ENCODE measurements at regions not wholly inside any gene's neighbourhood (a gene's known extent, or its start where the extent isn't known, plus 50 kb on each side); places are given as distances from the start of the nearest gene placed in this dataset.
A peak's percentile ranks its signal among the peaks of the same experiment; 100 is the strongest.
"Not testable (repeated sequence)": the region's sequence is repeated elsewhere in the genome, so short reads cannot be mapped to it uniquely, and the experiment has no call there.

GRCh38 chr12:93086288-93086727 lies 157.2 kb upstream of the EEA1 start:
- Mint-ChIP-seq H3K36me3 (no peaks in the 10 kb centered on the region), H3K4me3 (no peak overlapping the region), H3K4me1 (no peaks in the 10 kb centered on the region), H3K9me3 (no peaks in the 10 kb centered on the region), H3K27ac (no peak overlapping the region), H3K27me3 (ENCODE audit: low read depth in 3 of 3) (peaks cover 0 to 3% (median 1%) of the 10 kb centered on the region in 3 donors)
- no peak for DNase-seq

GRCh38 chr12:93087840-93088610 lies 158.9 kb upstream of the EEA1 start:
- Mint-ChIP-seq H3K27me3 (ENCODE audit: low read depth in 3 of 3) (peaks cover 0 to 3% (median 1%) of the 10 kb centered on the region in 3 donors), H3K36me3 (no peaks in the 10 kb centered on the region), H3K27ac (no peak overlapping the region), H3K9me3 (no peaks in the 10 kb centered on the region), H3K4me1 (no peaks in the 10 kb centered on the region), H3K4me3 (no peak overlapping the region)
- no peak for DNase-seq

GRCh38 chr12:93089805-93090569 lies 160.9 kb upstream of the EEA1 start:
- H3K27me3 Mint-ChIP-seq (ENCODE audit: low read depth in 3 of 3) = peaks cover 0 to 4% (median 2%) of the 10 kb centered on the region in 3 donors
- H3K9me3 Mint-ChIP-seq = no peaks in the 10 kb centered on the region
- H3K4me3 Mint-ChIP-seq = no peak overlapping the region
- H3K4me1 Mint-ChIP-seq = no peaks in the 10 kb centered on the region
- no peaks in the 10 kb centered on the region for H3K36me3 Mint-ChIP-seq
- no peak for DNase-seq
- no peak overlapping the region for H3K27ac Mint-ChIP-seq

- Mint-ChIP-seq H3K4me1 (peaks cover 2 to 5% of the 10 kb centered on the region in 2 donors), H3K9me3 (no peaks in the 10 kb centered on the region), H3K27me3 (ENCODE audit: low read depth in 3 of 3) (peaks cover 0 to 3% (median 2%) of the 10 kb centered on the region in 3 donors), H3K27ac (no peak overlapping the region), H3K4me3 (no peak overlapping the region), H3K36me3 (no peaks in the 10 kb centered on the region)
- no peak for DNase-seq
Observed at GRCh38 chr12:93090731-93091172, 161.7 kb upstream of the EEA1 start.

GRCh38 chr12:93091886-93092648 lies 163.0 kb upstream of the EEA1 start:
- no peak overlapping the region for H3K27ac Mint-ChIP-seq
- no peaks in the 10 kb centered on the region for H3K36me3 Mint-ChIP-seq
- peaks cover 2% of the 10 kb centered on the region in 3 donors for H3K27me3 Mint-ChIP-seq (ENCODE audit: low read depth in 3 of 3)
- no peaks in the 10 kb centered on the region for H3K9me3 Mint-ChIP-seq
- DNase-seq = no peak
- peaks cover 2 to 5% of the 10 kb centered on the region in 2 donors for H3K4me1 Mint-ChIP-seq
- H3K4me3 Mint-ChIP-seq = no peak overlapping the region

GRCh38 chr12:93092649-93092945 lies 163.5 kb upstream of the EEA1 start:
- Mint-ChIP-seq H3K36me3 (no peaks in the 10 kb centered on the region), H3K27me3 (ENCODE audit: low read depth in 3 of 3) (peaks cover 2% of the 10 kb centered on the region in 3 donors), H3K9me3 (no peaks in the 10 kb centered on the region), H3K4me3 (no peak overlapping the region), H3K4me1 (peaks cover 2 to 5% of the 10 kb centered on the region in 2 donors), H3K27ac (no peak overlapping the region)
- DNase-seq = no peak

- Mint-ChIP-seq H3K9me3 (no peaks in the 10 kb centered on the region), H3K27me3 (ENCODE audit: low read depth in 3 of 3) (peaks cover 2 to 3% (median 2%) of the 10 kb centered on the region in 3 donors), H3K4me3 (no peak overlapping the region), H3K27ac (no peak overlapping the region), H3K4me1 (peaks cover 4 to 8% of the 10 kb centered on the region in 2 donors), H3K36me3 (no peaks in the 10 kb centered on the region)
- no peak for DNase-seq
Observed at GRCh38 chr12:93093243-93093642, 164.1 kb upstream of the EEA1 start.

- H3K9me3 Mint-ChIP-seq; H3K36me3 Mint-ChIP-seq; H3K27me3 Mint-ChIP-seq (ENCODE audit: low read depth in 3 of 3); H3K27ac Mint-ChIP-seq; H3K4me3 Mint-ChIP-seq; DNase-seq: not testable (repeated sequence)
- peaks cover 6 to 12% of the 10 kb centered on the region in 2 donors for H3K4me1 Mint-ChIP-seq
Observed at GRCh38 chr12:93094222-93094621, 165.1 kb upstream of the EEA1 start.

- Mint-ChIP-seq H3K4me1 (peaks cover 6 to 12% of the 10 kb centered on the region in 2 donors), H3K9me3 (no peaks in the 10 kb centered on the region), H3K4me3 (no peak overlapping the region), H3K27ac (no peak overlapping the region), H3K36me3 (no peaks in the 10 kb centered on the region), H3K27me3 (ENCODE audit: low read depth in 3 of 3) (peaks cover 2 to 3% (median 2%) of the 10 kb centered on the region in 3 donors)
- peak in 1 of 3 donors; percentile 5 for DNase-seq
Observed at GRCh38 chr12:93094988-93095737, 166.1 kb upstream of the EEA1 start.

GRCh38 chr12:93097417-93097816 lies 168.3 kb upstream of the EEA1 start:
- Mint-ChIP-seq H3K27ac (no peak overlapping the region), H3K36me3 (no peaks in the 10 kb centered on the region), H3K4me1 (peaks cover 6 to 12% of the 10 kb centered on the region in 2 donors), H3K4me3 (no peak overlapping the region), H3K27me3 (ENCODE audit: low read depth in 3 of 3) (peaks cover 2 to 3% (median 2%) of the 10 kb centered on the region in 3 donors), H3K9me3 (no peaks in the 10 kb centered on the region)
- DNase-seq = no peak

- Mint-ChIP-seq H3K4me1 (peaks cover 6 to 12% of the 10 kb centered on the region in 2 donors), H3K27me3 (ENCODE audit: low read depth in 3 of 3) (peaks cover 2 to 3% (median 2%) of the 10 kb centered on the region in 3 donors), H3K4me3 (no peak overlapping the region), H3K36me3 (no peaks in the 10 kb centered on the region), H3K27ac (no peak overlapping the region), H3K9me3 (no peaks in the 10 kb centered on the region)
- peak; percentile 30 to 56 (median 45) for DNase-seq
Observed at GRCh38 chr12:93098077-93098476, 169.0 kb upstream of the EEA1 start.

- Mint-ChIP-seq H3K4me3 (no peak overlapping the region), H3K36me3 (no peaks in the 10 kb centered on the region), H3K27ac (no peak overlapping the region), H3K9me3 (no peaks in the 10 kb centered on the region), H3K4me1 (peaks cover 6 to 12% of the 10 kb centered on the region in 2 donors), H3K27me3 (ENCODE audit: low read depth in 3 of 3) (peaks cover 0 to 3% (median 1%) of the 10 kb centered on the region in 3 donors)
- no peak for DNase-seq
Observed at GRCh38 chr12:93099792-93100191, 170.7 kb upstream of the EEA1 start.

GRCh38 chr12:93100610-93101009 lies 171.5 kb upstream of the EEA1 start:
- Mint-ChIP-seq H3K4me1 (peaks cover 4 to 7% of the 10 kb centered on the region in 2 donors), H3K27ac (no peak overlapping the region), H3K4me3 (no peak overlapping the region), H3K27me3 (ENCODE audit: low read depth in 3 of 3) (peaks cover 0 to 3% (median 0%) of the 10 kb centered on the region in 3 donors), H3K9me3 (no peaks in the 10 kb centered on the region), H3K36me3 (no peaks in the 10 kb centered on the region)
- no peak for DNase-seq

Measured in immature natural killer cell (primary cell).